Muscle of back (tissue), 3 donors: ENCODE measurements at regions not wholly inside any gene's neighbourhood (a gene's known extent, or its start where the extent isn't known, plus 50 kb on each side); places are given as distances from the start of the nearest gene placed in this dataset.
A peak's percentile ranks its signal among the peaks of the same experiment; 100 is the strongest.

Experiments used
- DNase-seq, 3 donors: peaks; one replicate each; pipeline versions ENCODE4 v3.0.0 to v3.0.0-alpha.2; 2013

GRCh38 chr3:194805546-194805945 lies 119.9 kb downstream of the FAM43A start:
- DNase-seq, result no peak

GRCh38 chr3:194806991-194807630 lies 121.4 kb downstream of the FAM43A start:
- DNase-seq, result no peak

DNA sequence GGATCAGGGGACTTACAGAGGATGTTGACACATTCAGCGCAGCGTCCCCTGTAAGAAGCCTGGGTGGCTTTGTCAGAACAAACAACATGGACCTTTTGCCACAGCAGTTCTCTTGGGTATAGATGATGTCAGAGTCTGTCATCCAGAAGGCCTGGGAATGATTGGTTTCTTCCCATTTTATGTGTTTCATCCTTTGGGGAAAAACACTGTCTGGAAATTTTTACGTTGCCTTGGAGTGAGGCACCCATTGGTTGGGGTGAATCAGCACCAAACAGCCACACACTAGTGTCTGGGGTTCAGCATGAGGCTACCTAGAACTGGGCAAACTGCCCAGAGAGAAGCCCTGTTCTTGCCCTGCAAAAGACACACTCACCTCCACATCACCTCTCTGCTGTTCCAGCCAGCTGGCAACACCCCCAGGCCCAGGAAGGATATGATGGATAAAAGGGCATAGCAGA lies 123.0 kb downstream of the FAM43A start:
- peak in 1 of 3 donors; percentile 42 for DNase-seq

DNA sequence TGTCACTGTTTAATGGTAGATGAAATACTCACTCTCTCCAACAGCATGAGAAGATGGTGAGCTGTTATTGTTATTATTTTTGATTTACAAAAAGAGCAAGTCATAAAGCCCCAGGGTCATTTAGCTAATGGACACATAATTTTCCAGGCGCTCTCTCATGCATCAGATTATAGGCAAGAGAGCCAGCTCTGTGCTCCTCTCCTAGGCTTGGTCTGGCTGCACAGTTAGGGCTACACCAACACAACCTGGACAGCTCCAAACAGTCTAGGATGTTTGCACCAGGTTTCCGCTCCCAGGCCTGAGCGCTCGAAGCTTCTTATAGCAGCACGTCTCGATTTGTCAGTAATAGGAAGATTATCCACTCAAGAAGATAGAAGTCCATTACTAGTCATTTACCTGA lies 123.7 kb downstream of the FAM43A start:
- no peak for DNase-seq

GRCh38 chr3:194810076-194810475 lies 124.4 kb downstream of the FAM43A start:
- DNase-seq, result no peak

DNA sequence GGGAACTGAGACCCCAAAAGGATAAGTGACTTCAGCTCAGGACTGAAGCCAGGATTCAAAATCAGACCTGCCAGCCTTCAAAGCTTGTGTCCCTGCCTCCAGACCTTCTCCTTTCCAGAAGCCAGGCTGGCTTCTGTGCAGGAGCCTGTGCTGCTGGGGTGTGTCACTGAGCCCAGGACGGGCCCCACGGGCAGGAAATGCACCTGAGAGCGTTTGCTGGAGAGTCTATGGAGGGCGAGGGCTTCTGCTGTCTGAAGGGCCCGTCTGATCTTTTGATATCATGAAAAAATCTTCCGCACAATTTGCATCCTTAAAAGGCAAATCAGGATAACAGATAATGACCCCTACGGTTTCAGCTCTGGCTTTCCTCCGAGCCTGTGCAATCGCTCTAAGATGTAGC lies 125.4 kb downstream of the FAM43A start:
- DNase-seq, result no peak

DNA sequence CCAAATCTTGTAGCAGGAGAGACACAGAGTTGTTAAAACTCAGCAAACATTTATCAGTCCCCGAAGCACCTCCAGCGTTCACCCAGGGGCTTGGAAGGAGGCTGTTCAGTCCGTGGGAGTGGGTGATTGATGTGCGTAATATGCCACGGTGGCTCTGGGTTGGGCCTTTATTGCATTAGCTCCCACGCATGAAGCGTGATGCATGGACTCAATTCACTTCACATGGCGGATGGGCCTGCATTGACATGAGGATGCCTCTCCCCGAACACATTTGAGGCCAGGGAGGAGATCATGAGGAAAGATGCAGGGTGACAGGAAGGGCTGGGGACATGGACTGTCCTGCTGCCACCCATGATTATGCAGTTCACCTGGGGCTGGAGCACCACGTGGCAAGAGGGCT lies 126.5 kb downstream of the FAM43A start:
- no peak for DNase-seq

DNA sequence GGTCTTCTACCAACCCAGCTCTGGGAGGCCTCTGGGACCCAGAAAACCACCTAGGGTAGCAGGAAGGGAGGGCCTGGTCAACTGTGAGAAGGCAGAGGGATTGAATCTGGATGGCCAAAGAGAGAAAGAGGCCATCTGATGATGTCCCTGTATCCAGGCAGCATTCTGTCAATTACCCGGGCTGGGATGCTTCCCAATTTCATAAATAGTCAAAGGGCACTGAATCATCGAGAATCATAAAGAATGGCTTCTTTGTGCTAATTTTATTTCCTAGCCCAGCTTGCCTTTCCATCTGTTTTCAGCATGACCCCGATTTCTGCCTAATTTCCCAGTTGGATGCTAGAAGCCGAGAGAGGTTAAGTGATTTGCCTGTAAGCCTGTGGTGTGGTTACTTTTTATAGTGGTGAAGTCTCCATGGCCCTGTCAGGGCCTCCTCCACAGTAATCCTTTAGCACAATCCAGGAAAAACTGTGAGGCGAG lies 129.2 kb downstream of the FAM43A start:
- peak in 2 of 3 donors; percentile 7 to 33 for DNase-seq

- DNase-seq, result no peak
Measured at GRCh38 chr3:194816748-194817591, 131.3 kb downstream of the FAM43A start.

DNA sequence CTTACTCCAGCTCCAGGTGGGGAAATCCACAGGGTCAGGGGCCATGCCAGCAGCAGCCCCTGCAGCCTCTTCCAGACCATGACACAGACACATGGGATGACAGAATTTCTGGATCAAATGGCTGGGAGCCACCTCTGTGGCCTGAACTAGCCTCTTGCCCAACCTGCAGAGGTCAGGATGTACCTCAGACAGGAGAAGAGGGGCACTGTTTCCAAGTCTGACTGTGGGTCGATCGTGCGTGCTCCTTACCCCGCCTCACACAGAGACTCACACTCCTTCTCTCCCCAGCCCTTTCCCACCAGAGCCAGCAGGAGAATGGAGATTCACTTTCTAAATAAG lies 131.9 kb downstream of the FAM43A start:
- no peak for DNase-seq

GRCh38 chr3:194817936-194818335 lies 132.3 kb downstream of the FAM43A start:
- DNase-seq, result no peak

GRCh38 chr3:194824100-194824499 lies 138.4 kb downstream of the FAM43A start:
- DNase-seq, result no peak

DNA sequence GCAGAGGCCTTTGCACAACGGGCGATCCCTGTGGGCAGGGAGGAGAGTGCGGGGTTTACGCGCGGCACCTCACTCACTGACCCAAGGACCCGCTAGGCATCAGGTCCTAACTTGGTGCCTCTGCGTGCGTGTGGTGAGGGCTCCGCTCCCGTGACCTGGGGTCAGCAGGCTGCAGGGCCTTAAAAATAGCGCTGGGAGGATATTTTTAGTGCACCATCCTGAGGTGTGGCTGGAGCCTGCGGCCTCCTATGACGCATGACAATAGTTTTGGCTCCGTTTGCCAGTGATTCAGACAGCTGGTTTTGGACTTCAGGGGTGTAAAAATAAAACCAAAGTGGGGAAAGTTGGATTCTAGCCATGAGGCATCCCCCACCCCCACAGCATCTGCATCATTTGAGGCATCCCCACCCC lies 139.0 kb downstream of the FAM43A start:
- DNase-seq, result peak; percentile 12 to 71 (median 34)

- DNase-seq, result no peak
Measured at GRCh38 chr3:194826594-194826993, 140.9 kb downstream of the FAM43A start.

DNA sequence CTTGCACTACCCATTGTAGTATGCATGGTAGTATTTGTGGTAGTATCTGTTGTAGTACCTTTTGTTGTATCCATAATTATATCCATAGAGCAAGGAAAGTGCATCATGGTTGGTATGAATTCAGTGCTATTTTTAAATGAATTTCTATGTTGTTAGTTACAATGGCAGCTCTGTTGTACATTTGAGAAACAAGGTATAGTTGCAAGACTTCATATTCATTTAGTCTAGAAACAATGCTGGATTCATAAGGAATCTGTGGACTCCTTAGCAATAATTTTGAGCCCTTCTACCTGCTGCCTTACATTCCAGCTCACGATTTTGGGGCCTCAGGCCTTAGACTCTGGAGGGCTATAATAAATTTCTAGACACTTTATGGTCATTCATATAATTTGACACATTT lies 141.8 kb downstream of the FAM43A start:
- no peak for DNase-seq

DNA sequence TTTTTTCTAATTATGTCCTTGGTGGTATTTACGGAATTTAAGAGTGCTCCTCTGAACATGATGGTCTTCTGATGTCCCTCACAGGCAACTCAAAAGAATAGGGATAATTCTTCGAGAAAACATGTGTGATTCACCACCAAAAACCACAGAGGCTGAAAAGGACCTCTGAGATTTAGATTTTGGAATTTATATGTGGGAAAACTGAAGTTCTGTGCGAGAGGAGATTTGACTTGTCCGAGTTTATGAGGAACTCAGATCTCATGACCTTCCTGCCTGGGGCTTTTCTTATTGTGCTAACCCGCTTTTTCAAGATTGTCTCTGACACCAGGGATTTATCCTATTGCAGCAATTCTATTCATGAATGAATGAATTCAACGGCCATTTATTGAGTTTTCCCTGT lies 142.4 kb downstream of the FAM43A start:
- no peak for DNase-seq

DNA sequence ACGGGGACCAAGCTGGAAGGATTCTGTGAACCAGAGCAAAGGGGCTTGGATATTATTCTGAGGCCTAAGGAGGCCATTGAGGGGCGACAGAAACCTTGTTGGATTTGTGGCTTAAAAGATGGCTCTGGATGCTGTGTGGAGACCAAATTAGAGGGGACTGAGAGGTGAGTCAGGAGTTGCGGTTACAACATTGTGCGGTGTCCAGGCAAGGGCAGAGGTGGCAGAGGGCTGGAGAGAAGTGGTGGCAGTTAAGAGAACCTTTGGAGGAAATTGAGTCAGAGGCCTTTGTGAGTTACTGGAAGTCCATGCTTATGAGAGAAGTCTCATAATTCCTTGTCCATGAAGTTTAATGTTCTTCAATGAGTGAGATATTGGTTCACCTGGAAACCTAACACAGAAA lies 143.2 kb downstream of the FAM43A start:
- no peak for DNase-seq

- DNase-seq, result no peak
Measured at GRCh38 chr3:194830401-194830800, 144.7 kb downstream of the FAM43A start.

DNA sequence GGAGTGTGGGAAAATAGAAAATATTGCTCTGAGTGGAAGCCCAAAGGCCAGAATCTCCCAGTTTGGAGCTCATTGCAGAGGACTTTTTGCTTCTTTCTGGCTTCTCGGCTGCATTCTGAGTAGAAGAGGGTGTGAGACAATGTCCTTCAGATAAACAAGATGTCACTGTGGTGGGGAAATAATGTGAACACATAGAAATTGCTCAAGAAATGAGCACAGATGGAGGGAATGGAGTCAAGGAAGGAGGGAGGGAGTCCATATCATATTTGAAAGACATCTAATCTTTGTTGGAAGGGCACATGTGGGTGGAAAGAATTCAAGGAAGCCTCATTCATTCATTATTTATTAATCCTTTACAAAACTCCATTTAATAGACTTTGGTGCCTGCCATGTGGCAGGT lies 145.3 kb downstream of the FAM43A start:
- DNase-seq, result no peak

DNA sequence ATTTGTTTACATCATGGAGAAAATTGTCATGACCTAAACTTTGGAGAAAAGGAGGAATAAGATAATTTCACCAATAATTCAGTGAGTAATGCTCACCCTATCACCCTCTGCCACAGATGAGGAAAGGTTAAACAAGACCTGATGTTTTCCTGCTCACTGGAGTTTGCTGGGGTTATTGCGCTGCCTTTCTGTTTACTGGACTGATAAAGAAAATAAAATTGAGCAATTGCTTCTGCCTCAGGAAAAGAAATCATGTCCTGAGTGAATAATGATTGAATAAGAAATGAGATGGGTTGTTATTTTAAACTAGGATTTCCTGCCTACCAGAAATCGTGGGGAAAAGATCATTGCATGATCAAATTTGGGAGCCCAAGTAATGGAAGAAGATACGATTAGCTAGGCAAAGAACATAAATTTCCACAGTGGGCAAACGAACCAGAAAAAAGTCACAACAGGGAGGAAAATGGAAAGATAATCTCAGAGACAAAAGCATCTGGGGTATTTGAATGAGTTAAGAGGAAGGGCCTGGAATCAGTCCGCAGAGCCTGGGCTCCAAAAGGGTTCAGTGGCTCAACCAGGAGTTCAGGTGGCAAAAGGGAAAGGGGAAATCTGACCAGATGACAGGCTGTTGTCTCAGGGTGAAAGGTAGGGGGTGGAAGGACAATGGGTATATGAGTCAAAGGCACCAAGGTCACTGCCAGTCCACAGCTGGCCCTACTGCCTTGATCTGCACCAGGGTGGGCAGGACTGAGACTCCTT lies 146.8 kb downstream of the FAM43A start:
- DNase-seq, result no peak

- DNase-seq, result no peak
Measured at GRCh38 chr3:194833114-194833910, 147.6 kb downstream of the FAM43A start.

GRCh38 chr3:194836661-194837060 lies 151.0 kb downstream of the FAM43A start:
- DNase-seq, result no peak
